ENCODE measurements at regions not wholly inside any gene's neighbourhood (a gene's known extent, or its start where the extent isn't known, plus 50 kb on each side); places are given as distances from the start of the nearest gene placed in this dataset.
A peak's percentile ranks its signal among the peaks of the same experiment; 100 is the strongest.
"Not testable (repeated sequence)": the region's sequence is repeated elsewhere in the genome, so short reads cannot be mapped to it uniquely, and the experiment has no call there.

- not testable (repeated sequence) for DNase-seq (ENCODE audit: low read depth); H3K4me3 ChIP-seq (ENCODE audit: low read depth, low read length)
Observed at GRCh38 chr12:14032191-14032590, 50.8 kb upstream of the GRIN2B start.

- H3K4me3 ChIP-seq (ENCODE audit: low read depth, low read length) = no peak overlapping the region
- TF ChIP-seq CTCF (IDR thresholded peaks at IDR 0.05; ENCODE audit: control insufficient read depth, extremely low read depth, insufficient read depth) = no peak
- DNase-seq (ENCODE audit: low read depth) = no peak
Observed at GRCh38 chr12:14043776-14044175, 62.4 kb upstream of the GRIN2B start.

- no peak for DNase-seq (ENCODE audit: low read depth)
- no peak for TF ChIP-seq CTCF (IDR thresholded peaks at IDR 0.05; ENCODE audit: control insufficient read depth, extremely low read depth, insufficient read depth)
- no peak overlapping the region for H3K4me3 ChIP-seq (ENCODE audit: low read depth, low read length)
Observed at GRCh38 chr12:14048941-14049545, 67.6 kb upstream of the GRIN2B start.

GRCh38 chr12:14057895-14058294, 76.5 kb upstream of the GRIN2B start:
- no peak for DNase-seq (ENCODE audit: low read depth)
- 0 out of 2 replicates have a peak, but pooled peaks have one; percentile 18 for TF ChIP-seq CTCF (IDR thresholded peaks at IDR 0.05; ENCODE audit: control insufficient read depth, extremely low read depth, insufficient read depth)
- H3K4me3 ChIP-seq (ENCODE audit: low read depth, low read length) = no peak overlapping the region

- DNase-seq (ENCODE audit: low read depth) = no peak
- no peak for TF ChIP-seq CTCF (IDR thresholded peaks at IDR 0.05; ENCODE audit: control insufficient read depth, extremely low read depth, insufficient read depth)
- no peak overlapping the region for H3K4me3 ChIP-seq (ENCODE audit: low read depth, low read length)
Observed at GRCh38 chr12:14058717-14059116, 77.3 kb upstream of the GRIN2B start.

- no peak for TF ChIP-seq CTCF (IDR thresholded peaks at IDR 0.05; ENCODE audit: control insufficient read depth, extremely low read depth, insufficient read depth)
- H3K4me3 ChIP-seq (ENCODE audit: low read depth, low read length) = no peak overlapping the region
- no peak for DNase-seq (ENCODE audit: low read depth)
Observed at GRCh38 chr12:14059548-14059947, 78.1 kb upstream of the GRIN2B start.

- H3K4me3 ChIP-seq (ENCODE audit: low read depth, low read length) = no peak overlapping the region
- no peak for DNase-seq (ENCODE audit: low read depth)
- no peak for TF ChIP-seq CTCF (IDR thresholded peaks at IDR 0.05; ENCODE audit: control insufficient read depth, extremely low read depth, insufficient read depth)
Observed at GRCh38 chr12:14065616-14066015, 84.2 kb upstream of the GRIN2B start.

Data from LNCaP clone FGC (cell line).